OCI-M2 (cell line): ENCODE measurements at regions not wholly inside any gene's neighbourhood (a gene's known extent, or its start where the extent isn't known, plus 50 kb on each side); places are given as distances from the start of the nearest gene placed in this dataset.

Experiments used
- DNase-seq: peaks from one replicate; lab custom pipeline; 2025; ENCODE audit not compliant: unreplicated experiment; lab: John Stamatoyannopoulos, UW

DNA sequence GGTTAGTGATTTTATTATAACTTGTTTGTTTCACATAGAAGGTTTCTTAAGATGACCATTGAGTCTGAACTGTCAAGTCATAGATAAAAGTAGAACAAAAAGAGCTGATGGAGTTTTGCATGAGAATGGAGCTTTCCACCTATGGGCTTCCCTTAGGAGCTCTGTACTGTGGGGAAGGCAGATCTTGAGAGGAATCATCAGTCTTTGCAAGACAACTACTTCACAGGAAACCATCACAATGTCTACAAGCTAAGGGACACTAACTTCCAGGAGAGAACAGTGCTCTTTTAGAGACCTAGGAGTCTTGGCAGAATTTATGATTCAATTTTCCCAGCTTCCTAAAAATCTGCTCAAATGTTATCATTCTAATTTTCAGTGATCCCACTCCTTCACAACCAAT is 78.2 kb downstream of the FBXO5 start:
- DNase-seq = no peak

DNA sequence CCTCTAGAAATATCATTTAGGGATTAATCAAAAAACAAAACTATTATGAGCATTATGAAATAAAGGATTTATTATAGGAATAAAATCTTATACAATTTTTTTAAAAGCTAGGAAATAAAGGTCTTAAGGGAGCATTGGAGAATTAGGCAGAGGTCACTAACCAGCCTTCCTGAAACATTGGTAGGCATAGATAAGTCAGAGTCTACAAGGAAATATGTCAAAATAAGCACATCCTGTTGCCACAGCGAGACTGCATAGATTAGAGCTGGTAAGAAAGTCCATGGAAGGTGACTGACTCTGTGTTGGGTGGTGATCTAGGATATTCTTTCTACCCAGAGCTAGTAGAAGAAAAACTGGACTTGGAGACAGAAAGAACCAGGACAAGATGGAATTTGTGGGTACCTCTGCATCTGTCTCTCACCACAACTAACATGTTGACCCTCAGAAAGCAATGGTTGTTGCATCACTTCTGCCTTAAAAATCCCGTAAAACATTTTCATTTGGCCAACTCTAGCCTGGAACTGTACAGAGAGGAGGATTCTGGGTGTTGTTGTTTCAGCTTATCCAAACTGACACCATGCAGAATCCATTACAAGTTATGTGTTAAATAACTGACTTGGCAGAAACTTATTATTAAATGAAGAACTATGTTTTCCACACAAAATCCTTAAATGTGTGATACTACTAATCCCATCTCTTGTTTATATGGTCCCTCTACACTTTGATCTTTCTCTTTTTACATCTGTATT is 77.1 kb downstream of the FBXO5 start:
- DNase-seq = no peak

DNA sequence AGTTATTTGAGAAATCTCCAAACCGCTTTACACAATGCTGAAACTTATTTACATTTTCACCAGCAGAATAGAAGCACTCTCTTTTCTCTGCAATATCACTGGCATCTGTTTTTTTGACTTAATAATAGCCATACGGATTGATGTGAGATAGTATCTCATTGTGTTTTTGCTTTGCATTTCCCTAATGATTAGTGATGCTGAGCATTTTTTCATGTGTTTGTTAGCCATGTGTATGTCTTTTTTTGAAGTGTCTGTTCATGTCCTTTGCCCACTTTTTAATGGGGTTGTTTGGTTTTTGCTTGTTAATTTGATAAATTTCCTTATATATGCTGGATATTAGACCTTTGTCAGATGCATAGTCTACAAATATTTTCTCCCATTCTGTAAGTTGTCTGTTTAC is 73.6 kb downstream of the FBXO5 start:
- no peak for DNase-seq

DNA sequence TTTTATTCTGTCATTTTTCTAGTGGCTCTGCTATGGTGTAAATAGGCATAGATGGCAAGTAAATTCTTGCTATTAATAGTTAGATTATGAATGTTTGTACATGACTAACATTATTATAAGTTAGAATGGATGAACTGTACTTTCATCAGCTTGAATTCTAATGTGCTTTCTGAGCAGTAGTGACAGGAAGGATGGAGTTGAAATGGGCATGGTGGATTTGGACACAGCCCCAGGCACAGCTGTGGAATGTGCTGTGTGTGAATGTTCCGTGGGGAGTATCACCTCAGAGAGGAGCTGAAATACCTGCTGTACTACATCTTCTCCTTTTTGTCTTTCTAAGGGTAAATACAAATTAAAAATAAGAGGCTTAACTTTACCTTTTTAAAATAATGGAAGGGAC is 66.8 kb downstream of the FBXO5 start:
- no peak for DNase-seq

DNA sequence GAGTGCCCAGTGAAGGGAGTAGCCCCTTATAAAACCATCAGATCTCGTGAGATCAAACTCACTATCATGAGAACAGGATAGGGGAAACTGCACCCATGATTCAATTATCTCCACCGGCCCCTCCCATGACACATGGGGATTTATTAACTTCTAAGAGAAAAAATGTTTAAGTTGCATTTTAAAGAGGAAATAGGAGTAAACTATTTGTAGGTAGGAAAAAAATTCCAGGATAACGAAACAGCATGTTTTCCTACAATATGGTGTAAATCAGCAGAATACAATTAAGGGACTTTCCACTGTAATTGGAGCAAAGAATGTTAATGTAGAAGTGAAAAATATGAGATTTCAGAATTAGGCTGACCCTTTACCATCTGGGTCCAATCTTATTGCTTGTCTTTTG is 63.9 kb downstream of the FBXO5 start:
- DNase-seq = no peak

DNA sequence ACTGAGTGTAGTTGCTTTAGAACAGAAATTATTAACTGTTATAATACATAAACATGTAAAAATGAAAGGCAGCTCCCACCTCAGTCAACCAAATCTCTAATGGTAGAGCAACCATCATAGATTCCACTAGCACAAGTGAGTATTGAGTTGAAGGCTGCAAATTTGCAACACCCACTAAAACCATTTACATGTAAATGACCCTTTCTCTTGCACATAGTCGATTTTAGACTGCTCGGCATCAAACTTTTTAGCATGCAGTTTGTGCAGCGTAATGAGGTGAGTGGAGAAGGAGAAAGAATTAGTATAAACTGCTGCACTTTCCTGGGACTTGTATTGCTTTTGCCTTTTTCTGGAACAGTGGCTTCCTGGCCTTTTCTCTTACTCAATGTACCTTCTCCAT is 62.8 kb downstream of the FBXO5 start:
- DNase-seq = no peak
